HG03159 (cell line): ENCODE measurements at regions not wholly inside any gene's neighbourhood (a gene's known extent, or its start where the extent isn't known, plus 50 kb on each side); places are given as distances from the start of the nearest gene placed in this dataset.

ENCODE experiments used
- ATAC-seq: cut with Tn5 transposase; IDR thresholded peaks from one replicate; pipeline ENCODE4 v1.9.1; 2021; ENCODE audit warnings: mild to moderate bottlenecking, moderate library complexity; ENCODE audit not compliant: unreplicated experiment

DNA sequence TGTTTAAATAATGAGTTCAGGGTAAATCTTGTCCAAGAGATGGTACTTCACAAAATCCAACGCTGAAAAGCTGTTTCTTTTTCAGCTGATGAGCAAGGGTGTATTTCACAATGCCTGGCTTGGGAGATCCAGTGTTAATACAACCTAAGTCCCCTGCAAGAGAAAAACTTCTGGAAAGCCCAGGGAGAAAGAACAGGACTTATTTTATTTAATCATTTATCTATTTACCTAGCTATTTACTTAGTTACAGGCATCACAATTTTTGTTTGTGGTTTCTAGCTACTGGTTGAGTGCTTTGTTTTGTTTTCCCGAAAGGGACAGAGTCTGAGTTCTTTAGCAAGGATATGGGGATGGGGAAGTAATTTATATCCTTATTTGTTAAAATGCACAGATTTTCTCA lies 598.2 kb upstream of the SYT4 start:
- ATAC-seq: no peak

DNA sequence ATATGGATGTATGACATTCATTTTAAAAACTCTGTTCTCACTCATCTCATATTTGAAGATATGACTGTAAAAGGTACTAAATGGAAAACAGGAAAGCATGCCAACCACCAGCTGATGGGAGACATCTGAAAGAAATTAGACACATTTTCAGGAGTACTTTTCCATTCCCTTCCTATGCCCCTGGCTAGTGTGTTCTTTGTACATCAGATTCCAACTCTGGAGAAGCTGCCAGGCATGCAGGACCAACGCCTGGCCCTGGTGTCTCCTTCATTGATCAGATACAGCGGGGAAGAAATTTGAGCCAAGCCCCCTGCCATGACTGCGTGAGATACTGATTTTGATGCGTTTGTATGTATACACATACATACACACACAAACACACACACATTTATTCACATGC lies 599.0 kb upstream of the SYT4 start:
- no peak for ATAC-seq

DNA sequence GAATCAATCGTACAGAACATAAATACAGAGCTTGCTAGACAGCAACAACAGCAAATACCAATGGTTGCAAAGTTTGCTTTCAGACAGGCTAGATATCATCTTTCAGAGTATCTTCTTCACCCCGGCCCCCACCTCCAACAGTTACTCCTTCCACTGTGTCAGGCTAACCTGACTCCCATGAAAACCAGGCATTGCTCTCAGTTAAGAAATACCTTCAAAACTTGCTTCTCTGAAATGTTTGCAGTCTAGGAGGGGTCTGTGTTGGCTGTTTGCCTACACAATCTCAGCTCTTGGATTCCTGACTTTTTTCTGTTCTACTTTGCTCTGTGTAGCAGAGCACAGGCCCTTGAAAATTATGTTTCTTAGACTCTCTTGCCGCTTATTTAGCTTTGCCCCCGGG lies 599.5 kb upstream of the SYT4 start:
- no peak for ATAC-seq

DNA sequence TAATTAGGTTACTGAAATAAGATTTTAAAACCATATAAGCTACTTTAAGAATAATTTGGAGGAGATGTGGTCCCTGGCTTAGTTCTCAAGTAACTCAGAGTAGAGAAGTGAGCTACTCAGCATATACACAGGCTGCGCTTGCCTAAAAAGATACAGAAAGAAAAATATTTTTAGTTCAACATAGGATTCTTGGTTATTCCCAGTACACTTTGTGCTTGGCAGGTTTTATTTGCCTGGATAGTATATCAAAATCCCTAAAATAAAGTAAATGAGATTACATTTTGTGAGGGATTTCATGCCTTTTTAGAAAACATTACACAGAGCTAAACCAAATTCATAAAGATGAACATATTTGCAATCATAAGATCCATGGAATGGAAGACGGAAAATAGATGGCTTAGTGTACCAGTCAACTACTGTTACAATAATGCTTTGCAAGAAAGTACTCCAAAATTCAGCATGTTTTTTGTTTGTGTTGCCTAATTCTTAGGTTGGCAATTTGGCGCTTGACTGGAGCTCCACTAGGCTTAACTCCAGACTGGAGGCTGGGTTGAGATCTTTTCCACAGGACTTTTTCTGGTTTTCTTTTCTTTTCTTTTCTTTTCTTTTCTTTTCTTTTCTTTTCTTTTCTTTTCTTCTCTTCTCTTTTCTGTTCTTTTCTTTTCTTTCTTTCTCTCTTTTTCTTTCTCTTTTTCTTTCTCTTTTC lies 600.5 kb upstream of the SYT4 start:
- ATAC-seq: no peak

DNA sequence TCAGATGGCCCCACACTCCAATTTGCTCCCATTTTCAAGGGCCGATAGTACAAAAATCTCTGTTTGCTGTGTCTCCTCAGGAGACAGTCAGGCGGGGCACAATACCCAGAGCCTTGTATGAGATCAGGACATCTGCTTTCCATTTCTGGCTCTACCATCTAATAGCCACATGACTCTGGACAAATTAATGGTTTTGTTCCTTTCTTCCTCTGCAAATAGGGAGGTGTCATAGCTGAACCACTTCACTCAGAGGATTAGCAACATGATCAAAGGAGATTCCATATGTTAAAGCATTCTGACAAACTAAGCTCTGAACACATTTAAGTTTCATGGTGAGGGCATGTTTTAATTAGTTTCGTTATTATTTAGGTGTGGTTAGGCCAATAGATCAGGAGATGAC lies 602.1 kb upstream of the SYT4 start:
- no peak for ATAC-seq

DNA sequence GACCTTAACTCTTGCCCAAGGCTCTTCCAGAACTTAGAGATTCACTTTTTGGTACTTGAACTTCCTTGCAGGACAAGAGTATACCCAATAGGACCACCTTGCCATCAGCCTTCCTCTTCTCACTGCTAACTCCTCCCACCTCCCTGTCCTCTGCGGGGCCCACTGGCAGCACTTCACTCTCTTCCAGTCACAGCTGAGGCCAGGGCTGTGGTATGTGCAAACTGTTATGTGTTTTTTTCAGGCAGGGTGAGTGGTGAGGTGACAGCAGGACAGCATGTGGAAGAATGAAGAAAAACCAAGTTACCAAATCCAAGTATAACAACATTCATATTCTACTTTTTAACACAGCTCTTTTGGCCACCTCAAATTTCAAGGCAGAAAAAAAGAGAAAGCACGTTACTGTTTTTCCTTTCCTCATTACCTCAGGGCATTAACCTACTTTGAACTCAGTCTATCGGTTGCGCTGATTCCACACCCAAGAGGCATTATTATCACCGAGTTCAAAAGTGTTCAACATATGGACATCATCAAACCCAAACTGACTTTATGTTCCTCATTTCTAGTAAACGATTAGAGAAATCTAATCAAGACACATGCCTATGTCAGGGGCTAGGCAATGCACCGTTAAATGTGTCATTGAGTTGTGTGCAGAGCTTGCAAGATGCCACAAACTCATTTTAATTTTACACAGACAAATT lies 605.2 kb upstream of the SYT4 start:
- no peak for ATAC-seq

DNA sequence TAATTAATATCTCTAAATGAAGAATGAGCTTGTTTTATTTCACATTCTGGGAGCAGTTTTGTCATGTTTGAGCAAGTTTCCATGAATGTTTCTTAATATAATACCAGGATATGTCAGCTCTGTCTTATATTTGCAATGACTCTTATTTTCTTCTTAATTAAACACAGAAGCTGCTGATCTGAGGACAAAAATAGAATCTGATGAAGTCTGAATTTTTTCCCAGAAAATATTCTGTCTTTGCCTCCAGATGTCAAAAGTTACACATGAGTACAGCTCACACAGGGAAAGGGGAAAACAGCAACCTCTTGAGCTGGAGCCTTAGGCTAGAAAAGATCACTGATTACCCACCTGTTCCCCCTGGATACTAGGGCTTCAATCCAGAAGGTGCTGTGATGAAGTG lies 606.6 kb upstream of the SYT4 start:
- ATAC-seq: no peak

DNA sequence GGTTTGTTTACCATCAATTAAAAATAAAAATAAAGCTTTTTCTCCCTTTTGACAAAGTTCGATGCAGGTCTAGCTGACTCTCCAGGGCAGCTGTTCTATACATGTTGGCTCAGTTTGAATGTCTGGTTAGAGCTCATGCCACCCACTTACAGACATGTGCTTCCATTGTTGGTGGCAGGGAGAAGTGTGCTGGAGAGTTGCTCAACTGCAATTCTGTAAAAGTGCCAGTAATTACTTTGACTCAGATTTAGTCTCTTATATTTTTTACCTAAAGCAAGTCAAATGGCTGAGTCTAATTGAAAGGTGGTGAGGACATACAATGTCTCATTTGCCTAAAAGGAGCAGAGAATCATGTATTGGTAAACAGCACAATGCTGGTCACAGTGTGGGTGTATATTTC lies 609.1 kb upstream of the SYT4 start:
- ATAC-seq: no peak

DNA sequence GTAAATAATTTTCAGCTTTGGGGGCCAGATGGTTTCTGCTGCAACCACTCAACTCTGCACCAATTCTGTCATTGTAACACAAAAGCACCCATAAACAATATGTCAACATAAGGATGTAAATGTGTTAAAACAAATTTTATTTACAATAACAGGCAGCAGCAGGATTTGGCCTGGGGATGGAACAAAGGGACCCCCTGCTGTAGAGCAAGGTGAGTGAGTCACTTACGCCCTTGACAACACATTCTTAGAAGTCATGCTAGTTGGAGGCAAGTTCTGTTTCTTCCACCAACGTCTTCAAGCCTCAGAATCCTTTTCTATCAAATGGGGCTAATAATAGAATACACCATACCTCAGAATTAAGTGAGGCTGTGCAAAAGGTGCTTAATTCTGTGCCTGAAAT lies 610.2 kb upstream of the SYT4 start:
- ATAC-seq: no peak

DNA sequence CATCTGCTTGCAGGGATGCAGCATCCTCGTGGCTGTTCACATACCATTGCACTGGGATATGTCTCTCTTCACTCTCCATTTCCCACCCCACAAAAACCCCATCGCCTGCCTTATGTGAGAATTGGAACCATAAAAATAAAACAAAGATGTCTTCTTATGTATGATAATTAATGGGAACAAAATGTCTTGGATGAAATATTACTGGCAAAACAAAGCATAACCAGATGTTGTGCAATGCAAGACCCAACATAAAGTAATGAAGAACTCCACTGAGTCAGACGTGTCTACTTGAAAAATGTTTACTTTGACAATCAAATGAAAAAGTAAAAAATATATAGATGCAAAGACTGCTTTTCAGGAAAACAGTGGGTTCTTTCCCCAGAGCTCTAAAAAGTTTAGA lies 611.3 kb upstream of the SYT4 start:
- ATAC-seq: no peak

DNA sequence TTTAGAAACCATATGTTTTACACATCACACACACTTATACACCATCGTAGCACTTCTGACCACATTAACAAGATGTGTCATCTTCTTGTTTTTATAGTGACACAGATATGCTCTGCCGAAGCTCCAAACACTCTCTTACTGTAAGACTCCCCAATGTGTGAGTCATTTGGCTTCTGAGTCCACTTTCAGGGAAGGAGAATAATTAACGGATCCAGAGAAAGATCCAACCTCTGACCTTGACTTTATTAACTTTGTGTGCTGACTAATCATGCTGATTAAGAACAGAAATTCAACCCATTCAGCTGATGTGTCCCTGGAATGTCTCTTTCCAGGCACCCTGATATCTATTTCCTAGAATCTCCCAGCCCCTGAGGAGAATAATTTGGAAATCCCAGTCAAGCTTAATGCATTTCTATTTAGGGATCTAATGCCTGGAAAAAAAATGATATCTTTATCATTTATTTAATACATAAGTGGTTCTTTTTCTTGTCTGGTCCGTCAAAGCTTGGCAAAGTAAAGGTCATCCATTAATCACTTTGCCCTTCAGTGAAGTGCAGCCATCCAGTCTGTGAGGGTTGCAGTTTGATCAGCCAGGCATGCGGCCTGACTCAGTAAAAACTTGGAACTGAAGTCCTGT lies 615.8 kb upstream of the SYT4 start:
- no peak for ATAC-seq

DNA sequence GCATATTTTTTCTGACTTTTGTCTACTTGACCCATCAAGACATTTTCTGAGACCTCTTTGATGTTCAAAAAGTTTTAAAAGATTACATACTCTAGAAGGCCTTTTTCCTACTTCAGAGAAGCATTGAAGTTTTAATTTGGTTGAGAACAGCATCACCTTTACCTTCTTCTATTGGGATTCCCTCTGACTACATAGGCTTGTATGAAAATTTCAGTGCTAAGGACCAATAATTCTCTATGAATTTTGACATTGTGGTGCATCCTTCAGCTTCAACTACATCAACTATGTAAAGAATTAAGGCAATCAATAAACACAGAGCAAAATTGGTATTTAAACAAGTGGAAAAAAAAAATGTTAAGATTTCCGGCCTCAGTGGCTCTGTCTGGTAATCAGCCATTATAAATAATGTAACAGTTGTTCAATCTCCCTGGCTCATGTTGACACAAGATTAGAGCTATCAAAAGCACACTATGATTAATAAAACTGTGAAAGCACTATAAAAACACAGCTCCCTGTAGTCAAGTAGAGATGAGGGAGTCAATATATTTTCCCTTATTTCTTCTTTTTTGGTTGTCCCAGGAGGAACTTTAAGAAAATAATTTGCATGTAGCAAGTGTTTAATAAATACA lies 627.0 kb upstream of the SYT4 start:
- no peak for ATAC-seq

DNA sequence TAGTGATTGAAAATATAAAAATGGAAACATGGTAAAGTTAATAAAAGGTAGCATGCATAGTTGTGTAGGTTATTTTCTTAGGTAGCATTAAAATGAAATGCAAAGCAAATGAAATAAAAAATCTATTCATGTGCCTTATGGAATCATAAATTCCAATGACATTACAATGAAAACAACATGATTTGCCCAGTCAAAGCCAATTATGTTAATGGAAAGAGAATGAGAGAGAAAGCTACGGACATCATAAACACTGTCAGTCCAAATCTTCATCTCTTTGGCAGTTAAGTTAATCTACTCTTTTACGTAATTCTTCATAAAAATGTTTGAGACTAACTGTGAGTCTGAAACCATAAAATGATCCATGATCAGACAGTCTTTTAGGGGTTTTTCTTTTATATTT lies 636.7 kb upstream of the SYT4 start:
- no peak for ATAC-seq

DNA sequence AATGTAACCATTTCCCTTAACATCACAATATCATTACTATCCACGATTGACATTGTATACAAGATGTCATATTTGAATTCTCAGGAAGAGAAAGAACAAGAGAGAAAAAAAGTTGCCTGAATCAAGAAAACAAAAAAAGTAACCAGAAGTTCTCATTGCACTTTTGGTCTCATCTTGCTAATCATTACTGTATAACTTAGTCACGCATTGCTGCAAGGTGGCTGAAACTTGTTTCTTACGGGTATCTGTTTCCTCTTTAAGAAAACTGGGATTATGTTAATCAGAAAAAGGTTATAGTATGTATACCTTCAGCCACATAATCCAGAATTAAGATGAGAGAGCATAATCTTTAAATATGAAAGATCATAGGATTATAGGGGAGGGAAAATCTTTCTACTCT lies 639.7 kb upstream of the SYT4 start:
- peak; percentile 36 for ATAC-seq

DNA sequence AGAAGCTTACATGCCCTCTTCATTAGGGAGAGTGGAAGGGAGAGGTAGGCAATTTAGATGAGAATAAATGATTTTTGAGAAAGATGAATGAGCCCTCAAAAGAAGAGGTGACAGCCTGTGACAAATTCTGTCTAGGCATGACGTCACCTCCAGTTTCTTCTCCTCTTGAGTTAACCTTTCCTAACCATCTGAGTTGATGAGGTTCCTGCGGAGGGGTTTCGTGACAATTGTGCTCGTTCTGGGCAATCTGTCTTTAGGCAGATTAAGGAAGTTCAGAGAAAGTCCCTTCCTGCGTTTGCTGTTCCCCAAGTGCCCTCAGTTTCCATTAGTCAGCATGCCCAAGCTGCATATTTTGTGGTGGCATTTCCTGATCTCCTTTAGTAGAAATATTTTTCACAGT lies 640.2 kb upstream of the SYT4 start:
- ATAC-seq: peak; percentile 37

DNA sequence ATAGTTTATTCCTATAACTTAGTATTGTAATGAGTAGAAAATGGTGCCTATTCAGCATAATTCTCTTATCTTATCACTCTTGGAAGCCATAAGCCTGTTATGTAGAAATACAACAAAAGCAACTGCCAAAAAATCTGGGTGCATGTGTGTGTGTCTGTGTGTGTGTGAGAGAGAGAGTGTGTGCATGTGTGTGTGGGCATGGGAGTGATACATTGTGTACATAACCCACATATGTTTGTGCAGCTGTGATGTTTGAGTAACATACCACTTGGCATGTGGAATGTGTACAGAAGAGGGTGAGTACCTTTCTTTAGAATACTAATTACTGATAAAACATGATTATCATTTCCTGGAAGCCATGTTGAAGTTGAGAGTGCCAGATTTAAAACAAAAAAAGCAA lies 642.3 kb upstream of the SYT4 start:
- ATAC-seq: no peak

DNA sequence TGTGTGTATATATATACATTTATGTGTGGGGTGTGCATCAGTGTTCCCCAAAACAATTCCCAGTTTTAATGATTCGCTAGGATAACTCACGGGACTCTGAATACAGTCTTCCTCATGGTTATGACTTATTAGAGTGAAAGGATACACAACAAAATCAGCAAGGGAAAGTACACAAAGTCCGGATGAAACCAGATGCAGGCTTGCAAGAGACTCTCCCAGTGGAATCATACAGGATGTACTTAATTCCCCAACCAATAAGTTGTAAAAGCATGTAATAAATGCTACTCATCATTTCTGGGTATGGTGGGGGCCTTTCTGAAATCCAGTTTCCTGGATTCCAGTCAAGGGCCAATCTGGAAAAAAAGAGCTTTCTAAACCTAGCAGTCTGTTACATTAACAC lies 654.1 kb upstream of the SYT4 start:
- ATAC-seq: no peak

DNA sequence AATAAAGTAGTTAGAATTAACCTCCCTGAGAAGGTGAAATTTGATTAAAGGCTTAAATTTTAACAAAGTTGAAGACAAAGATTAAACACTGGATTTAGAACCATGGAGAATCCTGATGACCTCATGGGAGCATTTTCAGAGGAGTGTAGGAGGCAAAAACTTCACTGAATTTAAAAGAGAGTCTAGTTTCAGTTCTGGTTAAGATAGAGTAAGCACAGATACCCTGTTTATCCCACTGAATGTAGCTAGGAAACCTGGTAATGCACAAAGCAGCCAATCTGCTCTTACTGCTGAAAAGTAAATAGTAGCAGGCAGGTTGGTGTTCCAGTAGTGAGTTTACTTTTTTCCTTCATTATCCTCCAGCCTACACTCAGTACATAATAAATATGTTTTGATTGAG lies 654.9 kb upstream of the SYT4 start:
- ATAC-seq: no peak

DNA sequence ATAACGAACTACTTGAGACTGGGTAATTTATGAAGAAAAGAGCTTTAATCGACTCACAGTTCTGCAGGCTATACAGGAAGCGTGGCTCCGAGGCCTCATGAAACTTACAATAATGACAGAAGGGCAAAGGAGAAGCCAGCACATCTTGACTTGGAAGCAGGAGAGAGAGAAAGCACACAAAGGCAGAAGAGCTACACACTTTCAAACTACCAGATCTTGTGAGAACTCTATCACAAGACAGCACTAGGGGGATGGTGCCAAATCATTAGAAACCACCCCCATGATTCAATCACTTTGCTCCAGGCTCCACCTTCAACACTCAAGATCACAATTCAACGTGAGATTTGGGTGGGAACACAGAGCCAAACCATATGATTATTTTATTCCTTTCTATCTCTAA lies 655.9 kb upstream of the SYT4 start:
- ATAC-seq: no peak

DNA sequence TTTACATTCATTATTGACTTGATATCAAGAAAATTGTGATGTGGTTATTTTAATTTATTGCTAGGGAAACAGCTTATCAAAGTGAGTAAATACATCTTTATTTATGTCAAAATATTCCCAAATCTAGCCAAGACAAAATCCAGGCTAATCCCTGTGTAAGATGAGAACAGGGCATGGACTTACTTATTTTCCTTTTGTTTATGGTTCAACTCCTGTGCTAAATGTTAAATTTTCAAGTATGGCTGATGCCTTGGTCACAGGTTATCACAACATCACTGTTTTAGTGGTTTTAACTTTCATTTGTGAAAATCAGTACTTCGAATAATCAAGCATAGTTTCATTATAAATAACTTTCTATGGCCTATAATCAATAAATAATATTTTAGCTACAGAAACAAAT lies 657.0 kb upstream of the SYT4 start:
- ATAC-seq: no peak

DNA sequence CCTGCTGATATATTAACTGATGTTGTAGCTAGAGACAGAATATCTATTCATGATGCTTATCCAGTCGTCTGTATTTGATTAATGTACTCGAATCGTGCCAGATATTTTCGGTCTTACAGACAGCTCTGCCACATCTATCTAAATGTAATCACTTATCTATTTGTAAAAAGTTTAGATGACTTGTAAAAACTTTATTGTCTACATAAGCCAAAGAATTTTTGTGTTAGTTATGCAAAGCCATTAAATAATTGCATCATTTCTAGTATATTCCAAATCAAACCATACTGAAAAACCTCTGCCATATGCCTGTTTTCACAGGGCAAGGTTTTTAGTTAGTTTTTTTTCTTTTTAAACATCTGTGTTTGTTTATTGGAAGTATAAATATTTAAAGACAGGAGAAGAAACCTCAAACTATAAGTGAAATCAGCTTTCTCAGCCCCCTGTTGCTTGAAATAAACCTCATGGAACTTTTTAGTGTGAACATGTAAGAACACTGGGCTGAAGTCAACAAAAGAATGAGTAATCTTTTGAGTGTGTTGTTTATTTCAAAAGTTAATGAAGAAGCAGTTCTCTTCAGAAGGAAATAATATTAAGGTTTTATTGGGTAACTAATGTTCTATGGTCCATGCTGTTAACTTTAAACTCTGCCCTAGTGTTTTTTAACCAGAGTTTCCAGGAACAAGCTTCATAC lies 657.6 kb upstream of the SYT4 start:
- no peak for ATAC-seq
